Stimulated activated CD8-positive, alpha-beta memory T cell treated with anti-CD3 and anti-CD28 coated beads, Interleukin-4, amount 100 ng/mL, for 24 hours (primary cell): ENCODE measurements at regions not wholly inside any gene's neighbourhood (a gene's known extent, or its start where the extent isn't known, plus 50 kb on each side); places are given as distances from the start of the nearest gene placed in this dataset.

Experiments used
- DNase-seq: peaks from one replicate; pipeline ENCODE4 v3.0.0-alpha.2; 2020; ENCODE audit warnings: low read depth

GRCh38 chr10:130485958-130486895 is 350.0 kb downstream of the GLRX3 start:
- no peak for DNase-seq

GRCh38 chr10:130486906-130487305 is 350.7 kb downstream of the GLRX3 start:
- DNase-seq = no peak

- no peak for DNase-seq
Measured at GRCh38 chr10:130487566-130487965, 351.4 kb downstream of the GLRX3 start.

- DNase-seq = no peak
Measured at GRCh38 chr10:130489891-130490290, 353.7 kb downstream of the GLRX3 start.

- no peak for DNase-seq
Measured at GRCh38 chr10:130491011-130491692, 355.0 kb downstream of the GLRX3 start.

GRCh38 chr10:130491693-130492050 is 355.5 kb downstream of the GLRX3 start:
- no peak for DNase-seq

GRCh38 chr10:130492266-130492934 is 356.2 kb downstream of the GLRX3 start:
- no peak for DNase-seq

- no peak for DNase-seq
Measured at GRCh38 chr10:130493021-130493420, 356.8 kb downstream of the GLRX3 start.

GRCh38 chr10:130493446-130494145 is 357.4 kb downstream of the GLRX3 start:
- DNase-seq = no peak

GRCh38 chr10:130495116-130495862 is 359.1 kb downstream of the GLRX3 start:
- no peak for DNase-seq

- DNase-seq = no peak
Measured at GRCh38 chr10:130495891-130496636, 359.9 kb downstream of the GLRX3 start.

- no peak for DNase-seq
Measured at GRCh38 chr10:130497056-130498010, 361.1 kb downstream of the GLRX3 start.

- DNase-seq = no peak
Measured at GRCh38 chr10:130498042-130498441, 361.9 kb downstream of the GLRX3 start.

- DNase-seq = no peak
Measured at GRCh38 chr10:130498934-130499333, 362.7 kb downstream of the GLRX3 start.

- DNase-seq = no peak
Measured at GRCh38 chr10:130499541-130499940, 363.4 kb downstream of the GLRX3 start.

- DNase-seq = no peak
Measured at GRCh38 chr10:130500261-130501000, 364.2 kb downstream of the GLRX3 start.

GRCh38 chr10:130507461-130507860 is 371.3 kb downstream of the GLRX3 start:
- no peak for DNase-seq

GRCh38 chr10:130509881-130510689 is 373.9 kb downstream of the GLRX3 start:
- no peak for DNase-seq
